PFSK-1 (cell line): ENCODE measurements at regions not wholly inside any gene's neighbourhood (a gene's known extent, or its start where the extent isn't known, plus 50 kb on each side); places are given as distances from the start of the nearest gene placed in this dataset.

Experiments used
- FOXP2 ChIP-seq: optimal IDR thresholded peaks from 2 replicates; pipeline ENCODE3; 2011; ENCODE audit warnings: borderline replicate concordance, control low read depth, inconsistent platforms; ENCODE audit not compliant: insufficient read depth; ENCODE audit errors: extremely low read length, extremely low read depth
- POLR2AphosphoS5 ChIP-seq: IDR thresholded peaks from 2 replicates; pipeline ENCODE4 v1.6.1; 2012; ENCODE audit warnings: low read depth, mild to moderate bottlenecking, control low read depth, low read length, moderate library complexity
- REST ChIP-seq, 2 experiments: IDR thresholded peaks; 2 replicates each; pipeline versions ENCODE4 v1.6.1 to v1.8.0; 2011 to 2012; ENCODE audit warnings: low read depth in 2 of 2, low read length in 2 of 2, control low read depth in 1 of 2, inconsistent platforms in 1 of 2, mild to moderate bottlenecking in 1 of 2, moderate library complexity in 1 of 2; ENCODE audit not compliant: insufficient read depth in 1 of 2
- SIN3A ChIP-seq: IDR thresholded peaks from 2 replicates; pipeline ENCODE4 v1.6.1; 2012; ENCODE audit warnings: mild to moderate bottlenecking, low read length, moderate library complexity, borderline replicate concordance; ENCODE audit not compliant: insufficient read depth
- TAF1 ChIP-seq: IDR thresholded peaks from 2 replicates; pipeline ENCODE4 v1.6.1; 2012; ENCODE audit warnings: low read length, control low read depth, borderline replicate concordance; ENCODE audit not compliant: insufficient read depth

- no peak for TF ChIP-seq FOXP2
- TF ChIP-seq TAF1, result no peak
Measured at GRCh38 chr12:92464911-92465310, 237.9 kb upstream of the PLEKHG7 start.

- TF ChIP-seq SIN3A, result no peak
- TF ChIP-seq POLR2AphosphoS5, result no peak
- no peak for TF ChIP-seq TAF1
- no peak for TF ChIP-seq FOXP2
- TF ChIP-seq REST (IDR thresholded peaks at IDR 0.05; ENCODE audit: insufficient read depth in 1 of 2, low read depth in 2 of 2, low read length in 2 of 2), result no peak
Measured at GRCh38 chr12:92463171-92463570, 239.6 kb upstream of the PLEKHG7 start.

DNA sequence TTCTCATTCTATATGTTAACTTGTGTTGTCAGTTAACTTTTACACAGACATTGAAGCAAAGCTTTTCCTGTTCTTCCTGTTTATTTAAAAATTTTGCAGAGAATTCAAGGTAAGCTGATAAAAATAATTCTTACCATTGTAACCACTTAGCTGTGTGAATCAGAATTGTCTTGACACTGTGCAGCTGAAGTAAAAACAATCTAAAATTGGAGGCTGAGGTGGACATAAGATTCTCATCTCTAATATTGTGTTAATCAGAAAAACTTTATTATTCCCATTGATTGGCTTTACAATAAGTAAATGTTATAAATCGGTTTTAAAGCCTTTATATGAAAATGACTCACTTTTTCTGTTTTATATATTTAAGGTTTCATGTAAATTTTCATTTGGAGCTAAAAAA lies 240.3 kb upstream of the PLEKHG7 start:
- TF ChIP-seq TAF1 (no peak), POLR2AphosphoS5 (no peak), SIN3A (no peak), FOXP2 (no peak), REST (IDR thresholded peaks at IDR 0.05; ENCODE audit: insufficient read depth in 1 of 2, low read depth in 2 of 2, low read length in 2 of 2) (no peak)

DNA sequence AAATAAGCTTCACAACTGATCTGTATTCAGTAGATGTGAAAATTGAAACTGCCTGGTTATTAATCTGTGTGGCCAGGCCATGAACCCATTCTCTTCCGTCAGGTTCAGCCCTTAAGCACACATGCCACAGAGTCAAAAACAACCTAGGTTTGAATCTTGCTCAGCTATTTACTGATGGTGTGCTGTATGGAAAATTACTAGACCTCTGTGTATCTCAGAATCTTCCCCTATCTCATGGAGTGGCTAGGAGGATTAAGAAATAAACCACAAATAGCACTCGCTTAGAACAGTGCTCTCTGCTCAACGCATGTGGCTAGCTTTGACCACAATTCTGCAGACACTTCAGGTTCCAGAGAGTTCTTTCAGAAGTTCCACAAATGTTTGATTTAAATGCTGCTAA lies 240.7 kb upstream of the PLEKHG7 start:
- TF ChIP-seq REST (IDR thresholded peaks at IDR 0.05; ENCODE audit: insufficient read depth in 1 of 2, low read depth in 2 of 2, low read length in 2 of 2), result no peak
- no peak for TF ChIP-seq SIN3A
- TF ChIP-seq POLR2AphosphoS5, result no peak
- TF ChIP-seq TAF1, result no peak
- no peak for TF ChIP-seq FOXP2

DNA sequence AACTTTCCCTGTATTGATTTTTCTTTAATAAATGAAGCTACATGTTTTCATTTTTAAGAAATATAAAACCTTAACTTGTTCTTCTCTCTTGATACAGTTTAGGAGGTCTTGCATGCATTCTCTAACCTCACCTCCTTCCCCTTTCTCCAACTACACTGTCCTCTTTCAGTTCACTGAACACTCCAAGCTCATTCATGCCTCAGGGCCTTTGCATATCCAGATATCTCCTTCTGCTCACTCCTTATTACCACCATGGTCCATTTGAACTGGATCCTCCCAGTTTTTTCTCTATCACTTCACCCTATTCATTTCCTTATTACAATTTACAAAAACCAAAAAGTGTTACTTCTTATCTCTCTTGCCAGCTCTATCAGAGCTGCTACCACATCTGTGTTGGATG lies 242.9 kb upstream of the PLEKHG7 start:
- TF ChIP-seq POLR2AphosphoS5 (no peak), REST (IDR thresholded peaks at IDR 0.05; ENCODE audit: insufficient read depth in 1 of 2, low read depth in 2 of 2, low read length in 2 of 2) (no peak), TAF1 (no peak), SIN3A (no peak), FOXP2 (no peak)
